OCI-LY7 (cell line): ENCODE measurements at regions not wholly inside any gene's neighbourhood (a gene's known extent, or its start where the extent isn't known, plus 50 kb on each side); places are given as distances from the start of the nearest gene placed in this dataset.

ENCODE experiments used
- EZH2phosphoT487 ChIP-seq: fragments of 200-600 bp; sonication (generic); IDR thresholded peaks from 2 replicates; pipeline ENCODE4 v1.6.1; 2018; ENCODE audit warnings: low read depth, borderline replicate concordance, mild to moderate bottlenecking, mixed run types, antibody characterized with exemption, low read length, moderate library complexity, mixed read lengths
- TF ChIP-seq, protein P1 (sequence below): fragments of 200-600 bp; sonication (generic); conservative IDR thresholded peaks from 2 replicates; pipeline ENCODE4 v1.5.1; 2014; ENCODE audit warnings: mild to moderate bottlenecking, antibody characterized with exemption, low read length, moderate library complexity, mixed read lengths

DNA sequence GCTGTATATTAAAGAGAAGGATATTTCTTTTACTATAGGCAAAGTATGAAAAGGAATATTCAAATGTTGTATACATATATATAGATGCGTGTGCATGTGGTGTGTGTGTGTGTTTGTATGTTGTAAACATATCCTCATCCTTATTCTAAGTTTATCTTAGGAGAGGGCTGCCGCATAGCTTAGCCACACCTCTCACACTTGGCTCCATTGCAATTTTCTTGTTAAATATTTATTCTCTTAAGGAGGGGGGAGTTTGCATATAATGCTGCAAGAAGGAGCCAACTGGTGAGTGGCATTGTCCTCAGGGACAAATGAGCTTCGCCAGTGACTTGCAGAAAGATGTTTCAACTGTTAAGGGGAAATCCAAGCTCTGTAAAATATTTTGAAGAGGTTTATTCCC is 360.1 kb upstream of the RND3 start:
- TF ChIP-seq, protein P1, sequence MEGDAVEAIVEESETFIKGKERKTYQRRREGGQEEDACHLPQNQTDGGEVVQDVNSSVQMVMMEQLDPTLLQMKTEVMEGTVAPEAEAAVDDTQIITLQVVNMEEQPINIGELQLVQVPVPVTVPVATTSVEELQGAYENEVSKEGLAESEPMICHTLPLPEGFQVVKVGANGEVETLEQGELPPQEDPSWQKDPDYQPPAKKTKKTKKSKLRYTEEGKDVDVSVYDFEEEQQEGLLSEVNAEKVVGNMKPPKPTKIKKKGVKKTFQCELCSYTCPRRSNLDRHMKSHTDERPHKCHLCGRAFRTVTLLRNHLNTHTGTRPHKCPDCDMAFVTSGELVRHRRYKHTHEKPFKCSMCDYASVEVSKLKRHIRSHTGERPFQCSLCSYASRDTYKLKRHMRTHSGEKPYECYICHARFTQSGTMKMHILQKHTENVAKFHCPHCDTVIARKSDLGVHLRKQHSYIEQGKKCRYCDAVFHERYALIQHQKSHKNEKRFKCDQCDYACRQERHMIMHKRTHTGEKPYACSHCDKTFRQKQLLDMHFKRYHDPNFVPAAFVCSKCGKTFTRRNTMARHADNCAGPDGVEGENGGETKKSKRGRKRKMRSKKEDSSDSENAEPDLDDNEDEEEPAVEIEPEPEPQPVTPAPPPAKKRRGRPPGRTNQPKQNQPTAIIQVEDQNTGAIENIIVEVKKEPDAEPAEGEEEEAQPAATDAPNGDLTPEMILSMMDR: no peak
- TF ChIP-seq EZH2phosphoT487: no peak
